Ramos (cell line): ENCODE measurements at regions not wholly inside any gene's neighbourhood (a gene's known extent, or its start where the extent isn't known, plus 50 kb on each side); places are given as distances from the start of the nearest gene placed in this dataset.

Experiments
- in situ Hi-C: fragments of 300-500 bp; cut with MboI; formaldehyde crosslinking; loops from one replicate; pipeline ENCODE4 v1.14.3; 2022; ENCODE audit warnings: low sequenced_read_pairs; ENCODE audit not compliant: unreplicated experiment

DNA sequence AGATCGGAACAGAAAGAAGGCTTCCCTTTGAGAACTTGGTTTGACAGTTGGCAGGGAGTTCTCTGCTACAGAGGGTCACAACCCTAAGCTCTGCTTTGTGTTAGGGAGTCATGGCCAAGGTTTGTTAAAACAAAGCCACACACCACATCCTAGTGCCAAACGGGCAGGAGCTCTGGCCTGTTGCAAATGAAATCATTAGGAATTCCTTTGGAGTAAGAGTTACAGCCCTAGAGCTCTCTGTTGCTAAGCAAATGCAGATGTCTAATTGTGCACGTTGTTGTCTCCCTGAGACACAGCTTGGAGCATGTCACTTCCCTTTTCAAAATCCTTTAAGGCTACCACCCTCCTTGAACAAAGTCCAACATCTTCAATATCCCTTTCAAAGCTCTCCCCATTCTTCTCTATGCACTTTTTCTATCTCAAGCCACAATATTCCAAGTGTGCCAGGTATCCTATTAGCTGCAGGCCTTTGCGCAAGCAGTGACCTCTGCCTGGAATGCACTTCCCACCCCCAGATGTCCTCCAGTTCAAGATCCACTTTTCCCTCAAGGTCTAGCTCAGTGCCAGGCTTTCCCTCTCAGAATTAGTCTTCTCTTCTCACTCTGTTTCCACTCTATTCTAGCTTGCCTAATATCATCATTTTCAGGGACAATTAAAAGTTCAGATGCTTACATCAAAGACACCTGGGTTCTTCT, 253.7 kb upstream of the POU2AF2 start:
- in situ Hi-C loops = no loop called here

DNA sequence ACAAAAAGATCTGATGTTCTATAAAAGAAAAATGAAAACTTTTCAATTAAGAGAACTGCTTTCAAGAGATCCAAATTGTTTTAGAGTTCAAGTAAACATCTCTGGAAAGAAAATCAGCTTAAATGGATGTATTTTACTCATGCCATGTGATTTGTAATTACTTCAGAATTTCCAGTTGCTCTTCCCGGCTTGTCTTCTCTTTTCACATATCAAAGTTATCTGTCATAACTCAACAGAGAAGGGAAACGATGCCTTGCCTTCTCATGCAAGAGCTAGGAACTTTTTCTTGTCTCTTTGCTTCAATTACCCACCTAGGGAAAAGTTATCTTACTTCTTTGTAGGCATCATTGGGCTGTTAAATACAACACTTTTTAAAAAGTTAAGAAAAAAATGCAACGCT, 255.2 kb upstream of the POU2AF2 start:
- in situ Hi-C loops = no loop called here

DNA sequence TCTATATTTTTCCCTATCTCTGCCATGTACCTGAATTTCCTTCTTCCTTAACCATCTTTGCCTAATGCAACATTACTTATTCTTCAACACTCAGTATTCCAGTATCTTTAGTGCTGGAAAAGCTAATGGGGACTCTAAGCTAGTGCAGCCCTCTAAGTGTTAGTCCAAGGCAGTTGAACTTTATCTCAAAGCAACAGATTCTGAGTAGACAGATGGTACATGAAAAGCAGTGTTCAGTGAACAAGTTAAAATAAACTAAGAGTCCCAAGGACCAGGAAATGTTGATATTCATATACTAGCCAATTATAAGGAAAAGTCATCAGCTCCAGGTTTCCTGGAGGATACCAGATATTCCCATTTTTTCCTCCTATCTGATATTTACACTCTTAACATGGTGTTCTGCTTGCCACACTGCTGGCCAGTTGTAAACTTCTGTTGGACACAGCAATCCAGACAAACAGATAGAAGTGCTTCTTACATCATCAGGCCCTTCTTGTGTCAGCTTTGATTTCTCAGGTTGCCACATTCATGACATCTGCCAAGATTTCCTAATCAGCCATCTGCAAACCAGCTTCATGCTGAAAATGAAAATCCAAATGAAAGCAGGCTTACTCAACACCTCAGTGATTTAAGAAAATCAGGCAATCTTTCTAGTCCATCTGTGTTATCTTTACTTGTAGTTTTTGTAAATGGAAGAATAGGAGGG, 255.9 kb upstream of the POU2AF2 start:
- in situ Hi-C loops = no loop called here

DNA sequence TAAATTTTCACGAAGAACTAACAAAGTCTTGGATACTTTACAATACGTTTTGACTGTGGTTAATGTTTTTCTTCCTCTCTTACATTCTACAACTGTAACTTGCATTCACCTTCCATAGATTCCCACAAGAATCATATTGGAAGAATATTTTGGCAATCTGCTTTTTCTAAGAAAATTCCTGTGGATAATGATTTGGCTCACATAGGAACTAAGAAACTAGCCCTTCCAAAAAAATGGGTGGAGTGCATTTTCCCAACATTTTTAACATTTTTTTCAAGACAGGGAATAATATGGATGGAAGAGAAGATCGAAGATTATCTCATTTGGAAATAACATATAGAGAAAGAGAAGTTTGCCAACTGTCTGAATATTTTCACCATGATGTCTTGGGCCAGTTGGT, 256.9 kb upstream of the POU2AF2 start:
- in situ Hi-C loops = no loop called here

DNA sequence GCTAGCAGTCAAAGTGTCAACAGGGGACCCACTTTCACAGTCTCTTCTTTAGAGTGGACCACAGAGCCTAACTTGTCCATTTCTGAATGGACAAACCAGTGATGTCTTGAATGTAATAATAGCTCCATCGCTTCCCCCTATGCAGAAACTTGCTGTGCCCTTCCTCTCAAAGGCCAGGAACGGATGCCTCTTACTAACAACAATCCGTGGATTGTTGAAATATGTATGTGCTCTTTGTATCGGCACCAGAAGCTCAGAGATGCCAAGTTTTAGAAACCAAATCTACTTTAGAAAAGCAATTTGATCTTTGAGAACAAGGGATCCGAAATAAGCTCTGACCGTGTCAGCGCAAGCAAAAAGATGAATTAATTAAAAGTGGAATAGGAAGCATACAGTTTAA, 259.5 kb upstream of the POU2AF2 start:
- in situ Hi-C loops = no loop called here

DNA sequence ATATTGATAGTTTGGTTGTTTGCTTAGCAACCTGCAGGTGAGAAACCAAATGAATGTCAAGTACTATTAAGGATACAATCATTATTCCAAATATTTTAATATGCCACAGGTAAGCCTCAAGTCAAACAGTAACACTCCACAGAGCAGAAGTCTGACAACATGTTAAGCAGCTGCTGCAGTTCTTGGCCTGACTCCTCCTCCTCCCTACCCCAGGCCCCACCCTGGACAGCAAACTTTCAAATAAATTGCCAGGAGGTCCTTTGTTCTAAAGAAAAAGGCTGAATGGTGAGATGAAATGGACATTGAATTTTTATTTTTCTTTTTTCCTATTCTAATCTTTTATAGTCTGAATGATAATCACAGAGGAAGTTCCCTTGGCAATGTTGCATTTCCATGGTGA, 260.0 kb upstream of the POU2AF2 start:
- in situ Hi-C loops = no loop called here

DNA sequence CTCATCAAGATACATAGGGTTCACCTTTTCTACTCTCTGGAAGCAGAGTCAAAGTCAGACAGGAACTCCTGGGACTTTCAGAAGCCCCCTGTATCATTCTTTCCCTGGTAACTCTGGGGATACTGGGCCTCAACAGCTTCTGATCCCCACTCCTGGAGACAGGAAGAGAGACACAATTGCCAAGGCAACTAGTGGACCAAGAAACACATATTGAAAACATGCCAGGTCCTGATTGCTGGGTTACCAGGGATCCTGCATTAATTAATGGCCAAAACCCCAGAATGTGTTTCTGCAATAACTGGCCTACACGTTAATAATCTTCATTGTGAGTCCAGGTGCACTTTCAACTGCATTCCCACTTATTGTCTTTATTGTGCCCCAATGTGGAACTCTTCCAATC, 260.8 kb upstream of the POU2AF2 start:
- in situ Hi-C loops = no loop called here

DNA sequence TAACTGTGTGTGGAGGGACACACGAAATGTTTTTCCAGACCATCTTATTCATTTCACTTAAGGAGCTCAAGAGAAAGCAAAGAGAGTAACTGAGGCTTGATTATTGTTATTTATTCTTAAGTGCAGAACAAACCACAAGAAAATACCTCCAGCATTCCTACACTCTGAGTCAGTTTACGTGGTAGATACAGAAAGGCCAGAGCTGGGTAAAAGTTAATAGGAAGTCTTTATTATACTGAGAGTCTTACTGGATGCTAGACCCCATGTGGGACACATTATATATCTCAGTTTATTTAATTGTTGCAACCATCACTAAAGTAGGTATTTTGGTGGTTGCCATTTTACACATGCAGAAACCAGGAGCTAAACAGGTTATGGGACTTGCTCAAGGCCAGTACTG, 261.4 kb upstream of the POU2AF2 start:
- in situ Hi-C loops = no loop called here

DNA sequence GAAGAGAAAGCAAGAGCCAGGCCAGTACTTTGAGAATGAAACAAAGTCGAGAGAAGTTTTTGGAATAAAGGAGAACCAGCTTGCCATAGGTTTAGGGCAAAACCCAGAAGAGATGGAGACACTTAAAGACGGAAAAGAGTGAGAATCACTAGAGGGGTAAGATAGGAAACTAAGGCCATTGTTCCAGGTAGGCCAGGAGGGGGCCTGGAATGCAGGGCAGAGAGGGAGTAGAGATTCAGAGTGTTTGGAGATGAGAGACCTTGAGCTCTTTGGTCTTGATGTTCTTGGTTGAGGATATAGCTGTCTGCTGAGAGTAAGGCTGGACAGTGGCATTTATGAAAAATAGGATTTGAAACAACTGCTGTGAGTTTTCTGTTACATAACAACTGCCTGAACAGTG, 263.3 kb upstream of the POU2AF2 start:
- in situ Hi-C loops = no loop called here

DNA sequence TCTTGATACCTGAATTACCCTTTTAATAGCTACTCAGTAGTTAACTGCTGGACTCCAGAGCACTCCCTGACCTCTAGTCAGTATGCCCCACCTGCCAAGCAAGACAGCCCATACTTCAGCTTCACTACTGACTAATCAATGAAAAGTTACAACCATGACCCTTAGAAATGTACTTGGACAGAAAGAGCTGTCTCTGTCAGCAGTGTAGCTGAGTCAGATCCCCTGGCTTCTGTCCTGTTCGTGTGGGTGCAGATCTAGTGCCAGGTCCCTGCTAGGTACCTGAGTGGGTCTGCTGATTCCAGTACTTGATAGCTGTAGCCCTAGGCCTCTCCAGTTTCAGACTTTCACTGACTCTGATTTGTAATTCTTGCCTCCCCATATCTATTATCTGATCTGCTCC, 265.8 kb upstream of the POU2AF2 start:
- in situ Hi-C loops = no loop called here

DNA sequence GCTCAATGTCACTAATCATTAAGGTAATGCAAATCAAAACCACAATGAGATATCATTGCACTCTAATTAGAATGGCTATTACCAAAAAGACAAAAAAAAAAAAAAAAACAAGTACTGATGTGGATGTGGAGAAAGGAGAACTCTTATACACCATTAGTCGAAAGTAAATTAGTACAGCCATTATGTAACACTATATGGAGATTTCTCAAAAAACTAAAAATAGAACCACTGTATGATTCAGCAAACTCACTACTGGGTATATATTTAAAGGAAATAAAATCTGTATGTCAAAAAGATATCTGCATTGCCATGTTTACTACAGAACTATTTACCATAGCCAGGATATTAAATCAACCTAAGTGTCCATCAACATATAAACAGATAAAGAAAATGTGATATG, 265.4 kb upstream of the ARHGAP20 start:
- in situ Hi-C loops = no loop called here

DNA sequence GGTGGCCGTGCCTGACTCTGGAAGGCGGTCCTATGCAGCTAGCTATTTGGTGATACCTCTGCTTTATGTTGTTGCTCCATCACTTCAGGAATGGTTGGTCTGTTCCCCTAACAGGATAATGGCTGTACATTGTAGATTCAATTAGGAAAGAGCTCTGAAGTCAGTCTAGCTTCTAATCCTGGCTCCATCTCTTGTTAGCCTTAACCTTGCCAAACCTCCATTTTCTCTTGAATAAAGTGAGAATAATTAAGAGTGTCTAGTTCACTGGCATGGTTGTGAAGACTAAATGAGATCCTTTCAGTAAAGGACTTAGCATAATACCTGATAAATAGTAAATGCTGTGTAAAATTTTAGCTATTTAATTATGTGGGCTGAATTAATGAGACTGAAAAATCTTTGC, 262.5 kb upstream of the ARHGAP20 start:
- in situ Hi-C loops = no loop called here

DNA sequence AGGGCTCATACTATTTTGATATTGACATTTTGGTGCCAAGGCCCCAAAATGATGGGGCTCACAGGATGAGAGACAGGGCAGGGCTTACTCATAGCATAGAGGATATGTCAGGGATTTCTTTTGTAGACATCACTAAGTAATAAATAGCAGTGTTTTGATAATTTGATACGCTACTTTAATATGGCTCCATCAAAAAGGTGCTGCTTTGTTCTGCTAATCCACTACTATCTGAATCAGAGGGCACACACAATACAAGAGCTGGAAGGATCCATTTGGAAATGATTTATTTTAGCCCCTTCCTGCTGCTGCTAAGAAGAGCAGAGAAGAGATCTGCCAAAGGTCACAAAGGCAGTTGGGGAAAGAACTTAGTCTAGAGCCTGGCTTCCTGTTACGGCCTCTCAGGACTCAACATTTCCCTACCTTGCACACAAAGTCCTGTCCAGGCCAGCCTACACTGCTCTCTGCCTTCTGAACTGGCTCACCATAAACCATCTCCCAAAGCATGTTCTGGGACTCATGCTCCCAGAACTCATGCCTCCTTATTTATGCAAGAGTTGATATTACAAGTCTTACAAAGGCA, 261.3 kb upstream of the ARHGAP20 start:
- in situ Hi-C loops = no loop called here

DNA sequence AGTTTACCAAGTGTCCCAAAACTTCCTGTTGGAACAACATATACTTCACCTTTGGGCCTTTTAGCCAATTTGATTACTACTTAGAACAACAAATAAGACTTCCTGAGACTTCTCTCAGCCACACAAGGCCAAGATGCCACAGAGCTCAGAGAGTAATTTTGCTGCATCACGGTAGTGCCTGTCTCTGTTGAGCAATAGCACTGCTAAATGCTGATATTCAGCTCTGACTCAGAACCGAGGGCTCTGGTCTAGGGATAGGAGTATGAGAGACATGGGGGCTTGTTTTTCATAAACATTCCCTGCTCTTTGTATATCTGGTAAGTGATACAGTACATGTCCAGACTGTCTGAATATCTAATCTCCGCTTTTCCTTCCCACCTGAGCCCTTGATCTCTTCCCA, 260.4 kb upstream of the ARHGAP20 start:
- in situ Hi-C loops = no loop called here

DNA sequence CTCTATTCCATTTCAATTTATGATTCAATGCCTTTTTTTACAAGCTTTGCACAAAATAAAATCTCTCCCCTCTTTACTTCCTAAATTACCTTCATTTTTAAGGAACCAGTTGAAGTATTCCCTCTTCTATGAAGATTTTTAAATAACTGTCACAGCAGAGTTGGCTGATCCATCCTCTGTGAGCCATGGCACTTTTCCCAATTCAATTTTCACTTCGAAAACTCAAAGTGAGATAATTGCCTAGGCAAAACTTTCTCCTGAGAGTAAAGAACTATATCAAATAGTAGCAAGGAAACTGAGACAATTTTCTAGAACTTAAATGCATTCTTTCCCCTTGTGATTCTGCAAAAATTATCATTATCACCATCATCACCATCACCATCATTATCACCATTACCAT, 259.9 kb upstream of the ARHGAP20 start:
- in situ Hi-C loops = no loop called here

DNA sequence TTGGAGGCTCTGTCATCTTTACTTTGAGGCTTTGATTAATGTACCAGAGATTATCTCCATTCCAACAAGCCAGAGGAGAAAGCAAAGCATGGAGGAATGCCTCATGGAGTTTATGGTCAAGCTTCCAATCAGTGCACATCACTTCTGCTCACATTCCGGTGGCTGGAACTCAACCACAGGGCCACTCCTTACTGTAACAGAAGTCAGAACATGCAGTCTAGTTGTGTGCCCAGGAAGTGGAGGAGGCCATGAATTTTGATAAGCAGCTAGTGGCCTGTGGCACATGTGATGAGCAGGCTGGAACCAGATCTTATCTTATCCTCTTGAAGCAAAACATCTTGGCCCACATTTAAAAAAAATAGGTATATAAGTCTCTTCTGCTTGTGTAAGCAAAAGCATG, 258.9 kb upstream of the ARHGAP20 start:
- in situ Hi-C loops = no loop called here

DNA sequence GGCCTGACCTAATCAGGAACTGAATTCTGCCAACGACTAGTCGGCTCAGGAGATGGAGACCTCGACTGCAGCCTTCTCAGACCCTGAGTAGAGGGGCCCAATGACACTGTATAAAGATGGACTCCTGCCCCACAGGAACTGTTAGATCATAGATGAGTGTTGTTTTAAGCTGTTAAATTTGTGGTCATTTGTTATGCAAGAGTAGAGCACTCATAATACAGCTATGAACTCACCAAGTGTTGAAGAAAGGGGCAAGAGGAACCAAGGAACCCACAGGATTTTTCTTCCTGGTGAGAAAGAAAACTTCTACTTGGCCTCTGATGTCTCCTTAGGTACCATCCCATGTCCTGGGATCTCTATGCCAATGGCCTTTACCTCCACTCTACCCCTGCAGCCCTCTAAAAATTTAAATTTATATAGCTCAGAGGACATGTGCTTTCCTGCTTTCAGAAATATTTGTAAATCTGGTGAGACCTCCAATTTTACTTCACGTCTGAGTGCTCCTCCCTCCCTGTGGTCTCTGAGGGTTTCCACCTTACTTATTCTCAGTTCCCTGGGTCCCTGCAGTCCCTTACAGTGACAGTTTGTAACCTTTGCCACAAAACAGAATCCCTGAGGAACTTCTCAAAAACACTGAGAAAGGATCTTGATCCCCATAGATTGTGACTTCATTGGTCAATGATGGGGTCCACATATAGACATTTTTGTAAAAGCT, 256.3 kb upstream of the ARHGAP20 start:
- in situ Hi-C loops = no loop called here

DNA sequence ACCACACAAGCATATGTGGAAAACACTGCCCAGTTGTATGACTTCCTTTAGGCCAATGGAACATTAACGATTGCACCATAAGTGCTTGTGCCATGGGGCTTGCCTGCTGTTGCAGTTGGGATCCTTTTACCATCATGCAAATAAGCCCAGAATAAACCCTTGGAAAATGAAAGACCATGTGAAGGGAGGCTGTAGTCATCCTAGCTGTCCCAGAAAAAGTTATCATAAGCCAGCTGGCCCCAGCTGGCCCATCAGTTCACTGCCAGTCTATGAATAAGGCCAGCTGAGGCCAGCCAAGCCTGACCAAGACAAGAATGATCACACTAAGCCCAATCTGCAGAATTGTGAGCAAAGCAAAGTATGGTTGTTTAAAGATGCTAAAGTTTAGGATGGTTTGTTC, 253.9 kb upstream of the ARHGAP20 start:
- in situ Hi-C loops = no loop called here

DNA sequence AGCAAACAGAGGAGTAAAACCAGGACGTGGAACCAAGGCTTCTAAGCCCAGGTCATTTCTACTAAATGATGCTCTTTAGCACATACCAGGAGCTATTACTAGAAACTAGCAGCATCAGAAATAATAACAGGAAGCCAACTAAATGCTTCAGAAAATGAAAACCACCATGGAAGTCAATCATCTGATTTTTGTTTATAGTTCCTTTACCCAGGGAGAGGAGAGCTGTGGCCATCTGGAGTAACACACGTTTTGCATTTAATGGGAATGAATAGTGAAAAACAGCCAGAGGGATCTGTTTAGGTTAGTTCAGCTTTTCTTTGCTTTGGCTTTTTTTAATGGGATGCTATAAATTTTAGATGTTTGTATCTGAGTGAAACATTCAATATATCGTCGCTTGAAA, 250.7 kb upstream of the ARHGAP20 start:
- in situ Hi-C loops = no loop called here

DNA sequence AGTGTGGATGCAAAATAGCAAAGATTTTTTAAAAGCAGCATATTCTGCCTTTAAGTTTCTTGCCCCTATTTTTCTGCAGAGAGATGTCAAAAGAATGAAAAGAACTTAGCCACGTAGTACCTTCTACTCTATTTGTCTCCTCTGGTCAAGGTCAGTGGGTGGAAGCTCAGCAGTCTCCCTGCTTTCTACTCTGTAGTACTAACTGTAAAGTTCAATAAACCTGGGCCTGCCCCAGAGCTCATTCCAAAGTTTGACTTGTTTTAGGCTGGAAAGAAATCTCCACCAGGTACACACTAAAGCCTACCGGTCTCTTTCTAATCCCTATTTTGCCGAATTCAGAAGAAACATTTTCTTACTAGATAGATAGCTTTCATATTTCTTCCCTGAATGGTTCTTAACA, 247.9 kb upstream of the ARHGAP20 start:
- in situ Hi-C loops = no loop called here

DNA sequence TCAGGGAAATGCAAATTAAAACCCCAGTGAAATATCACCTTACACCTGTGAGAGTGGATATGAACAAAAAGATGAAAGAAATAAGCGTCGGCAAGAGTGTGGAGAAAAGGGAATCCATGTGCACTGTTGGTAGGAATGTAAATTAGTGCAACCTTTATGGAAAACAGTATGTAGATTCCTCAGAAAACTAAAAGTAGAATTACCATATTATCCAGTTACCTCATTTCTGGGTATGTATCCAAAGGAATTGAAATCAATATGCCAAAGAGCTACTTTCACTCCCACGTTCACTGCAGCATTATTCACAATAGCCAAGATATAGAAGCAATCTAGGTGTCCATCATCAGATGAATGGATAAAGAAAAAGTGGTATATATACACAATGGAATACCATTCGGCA, 246.0 kb upstream of the ARHGAP20 start:
- in situ Hi-C loops = no loop called here
